ENCODE measurements at regions not wholly inside any gene's neighbourhood (a gene's known extent, or its start where the extent isn't known, plus 50 kb on each side); places are given as distances from the start of the nearest gene placed in this dataset.
A peak's percentile ranks its signal among the peaks of the same experiment; 100 is the strongest.

- no peaks in the 10 kb centered on the region for H3K27me3 ChIP-seq (ENCODE audit: insufficient read depth, poor library complexity, severe bottlenecking)
- DNase-seq (ENCODE audit: low read depth in 1 of 2, low spot score in 1 of 2), result no peak
- no peak overlapping the region for H3K27ac ChIP-seq (replicated peaks)
- H3K4me3 ChIP-seq (replicated peaks; ENCODE audit: insufficient read depth, low read length), result no peak overlapping the region
- TF ChIP-seq SPI1 (IDR thresholded peaks at IDR 0.05; ENCODE audit: borderline replicate concordance, low read depth), result no peak
- no peak for TF ChIP-seq POLR2AphosphoS5 (IDR thresholded peaks at IDR 0.05; ENCODE audit: low read depth)
- TF ChIP-seq, protein P1, sequence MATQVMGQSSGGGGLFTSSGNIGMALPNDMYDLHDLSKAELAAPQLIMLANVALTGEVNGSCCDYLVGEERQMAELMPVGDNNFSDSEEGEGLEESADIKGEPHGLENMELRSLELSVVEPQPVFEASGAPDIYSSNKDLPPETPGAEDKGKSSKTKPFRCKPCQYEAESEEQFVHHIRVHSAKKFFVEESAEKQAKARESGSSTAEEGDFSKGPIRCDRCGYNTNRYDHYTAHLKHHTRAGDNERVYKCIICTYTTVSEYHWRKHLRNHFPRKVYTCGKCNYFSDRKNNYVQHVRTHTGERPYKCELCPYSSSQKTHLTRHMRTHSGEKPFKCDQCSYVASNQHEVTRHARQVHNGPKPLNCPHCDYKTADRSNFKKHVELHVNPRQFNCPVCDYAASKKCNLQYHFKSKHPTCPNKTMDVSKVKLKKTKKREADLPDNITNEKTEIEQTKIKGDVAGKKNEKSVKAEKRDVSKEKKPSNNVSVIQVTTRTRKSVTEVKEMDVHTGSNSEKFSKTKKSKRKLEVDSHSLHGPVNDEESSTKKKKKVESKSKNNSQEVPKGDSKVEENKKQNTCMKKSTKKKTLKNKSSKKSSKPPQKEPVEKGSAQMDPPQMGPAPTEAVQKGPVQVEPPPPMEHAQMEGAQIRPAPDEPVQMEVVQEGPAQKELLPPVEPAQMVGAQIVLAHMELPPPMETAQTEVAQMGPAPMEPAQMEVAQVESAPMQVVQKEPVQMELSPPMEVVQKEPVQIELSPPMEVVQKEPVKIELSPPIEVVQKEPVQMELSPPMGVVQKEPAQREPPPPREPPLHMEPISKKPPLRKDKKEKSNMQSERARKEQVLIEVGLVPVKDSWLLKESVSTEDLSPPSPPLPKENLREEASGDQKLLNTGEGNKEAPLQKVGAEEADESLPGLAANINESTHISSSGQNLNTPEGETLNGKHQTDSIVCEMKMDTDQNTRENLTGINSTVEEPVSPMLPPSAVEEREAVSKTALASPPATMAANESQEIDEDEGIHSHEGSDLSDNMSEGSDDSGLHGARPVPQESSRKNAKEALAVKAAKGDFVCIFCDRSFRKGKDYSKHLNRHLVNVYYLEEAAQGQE (IDR thresholded peaks at IDR 0.05; ENCODE audit: insufficient replicate concordance, low read depth), result no peak
- TF ChIP-seq CTCF (IDR thresholded peaks at IDR 0.05; ENCODE audit: insufficient read depth, low read length), result no peak
- no peak for TF ChIP-seq GABPA (IDR thresholded peaks at IDR 0.05; ENCODE audit: low read depth)
Observed at GRCh38 chr20:60652046-60652445, 600.0 kb upstream of the CDH4 start.

- TF ChIP-seq GABPA (IDR thresholded peaks at IDR 0.05; ENCODE audit: low read depth) (no peak), CTCF (IDR thresholded peaks at IDR 0.05; ENCODE audit: insufficient read depth, low read length) (no peak), SPI1 (IDR thresholded peaks at IDR 0.05; ENCODE audit: borderline replicate concordance, low read depth) (no peak), POLR2AphosphoS5 (IDR thresholded peaks at IDR 0.05; ENCODE audit: low read depth) (no peak)
- TF ChIP-seq, protein P1 (IDR thresholded peaks at IDR 0.05; ENCODE audit: insufficient replicate concordance, low read depth), result no peak
- DNase-seq (ENCODE audit: low read depth in 1 of 2, low spot score in 1 of 2), result no peak
- no peak overlapping the region for H3K4me3 ChIP-seq (replicated peaks; ENCODE audit: insufficient read depth, low read length)
- H3K27me3 ChIP-seq (ENCODE audit: insufficient read depth, poor library complexity, severe bottlenecking), result no peaks in the 10 kb centered on the region
- H3K27ac ChIP-seq (replicated peaks), result peak overlapping the region; percentile 35
Observed at GRCh38 chr20:60652615-60653014, 599.4 kb upstream of the CDH4 start.

GRCh38 chr20:60653111-60653845, 598.8 kb upstream of the CDH4 start:
- peak; percentile 8 to 29 for DNase-seq (ENCODE audit: low read depth in 1 of 2, low spot score in 1 of 2)
- TF ChIP-seq POLR2AphosphoS5 (IDR thresholded peaks at IDR 0.05; ENCODE audit: low read depth), result no peak
- TF ChIP-seq CTCF (IDR thresholded peaks at IDR 0.05; ENCODE audit: insufficient read depth, low read length), result no peak
- no peak for TF ChIP-seq GABPA (IDR thresholded peaks at IDR 0.05; ENCODE audit: low read depth)
- TF ChIP-seq, protein P1 (IDR thresholded peaks at IDR 0.05; ENCODE audit: insufficient replicate concordance, low read depth), result no peak
- TF ChIP-seq SPI1 (IDR thresholded peaks at IDR 0.05; ENCODE audit: borderline replicate concordance, low read depth), result no peak
- H3K27me3 ChIP-seq (ENCODE audit: insufficient read depth, poor library complexity, severe bottlenecking), result no peaks in the 10 kb centered on the region
- no peak overlapping the region for H3K4me3 ChIP-seq (replicated peaks; ENCODE audit: insufficient read depth, low read length)
- peak overlapping the region; percentile 35 for H3K27ac ChIP-seq (replicated peaks)

Data from HL-60 (cell line).